Right atrium auricular region (tissue), 2 donors: ENCODE measurements at regions not wholly inside any gene's neighbourhood (a gene's known extent, or its start where the extent isn't known, plus 50 kb on each side); places are given as distances from the start of the nearest gene placed in this dataset.

Experiments
- DNase-seq: peaks from one replicate; pipeline ENCODE4 v3.0.0-alpha.2; 2019; ENCODE audit warnings: low spot score
- H3K27ac ChIP-seq, 2 donors: fragments of 200-600 bp; sonication (generic); 1 replicate in 1 of 2; 2 replicates in 1 of 2; pipeline ENCODE4 v1.5.1; 2016 to 2019
- H3K27me3 ChIP-seq, 2 donors: fragments of 200-600 bp; sonication (generic); one replicate each; pipeline versions ENCODE4 v1.5.1 to v1.6.0; 2017 to 2019
- H3K36me3 ChIP-seq: fragments of 200-600 bp; sonication (generic); one replicate; pipeline ENCODE4 v1.5.1; 2016
- H3K4me1 ChIP-seq, 2 donors: fragments of 200-600 bp; sonication (generic); one replicate each; pipeline versions ENCODE4 v1.5.1 to v1.6.0; 2017 to 2019
- H3K4me3 ChIP-seq, 2 donors: fragments of 200-600 bp; sonication (generic); 1 replicate in 1 of 2; 2 replicates in 1 of 2; pipeline ENCODE4 v1.5.1; 2017 to 2019; ENCODE audit warnings: mild to moderate bottlenecking in 1 of 2, moderate library complexity in 1 of 2
- H3K9me3 ChIP-seq, 2 donors: fragments of 200-600 bp; sonication (generic); one replicate each; pipeline ENCODE4 v1.5.1; 2019
- TF ChIP-seq, protein P1 (sequence below), 2 donors: fragments of 200-600 bp; sonication (generic); IDR thresholded peaks; one replicate each; pipeline ENCODE4 v1.5.1; 2019; ENCODE audit warnings: antibody characterized with exemption in 2 of 2

DNA sequence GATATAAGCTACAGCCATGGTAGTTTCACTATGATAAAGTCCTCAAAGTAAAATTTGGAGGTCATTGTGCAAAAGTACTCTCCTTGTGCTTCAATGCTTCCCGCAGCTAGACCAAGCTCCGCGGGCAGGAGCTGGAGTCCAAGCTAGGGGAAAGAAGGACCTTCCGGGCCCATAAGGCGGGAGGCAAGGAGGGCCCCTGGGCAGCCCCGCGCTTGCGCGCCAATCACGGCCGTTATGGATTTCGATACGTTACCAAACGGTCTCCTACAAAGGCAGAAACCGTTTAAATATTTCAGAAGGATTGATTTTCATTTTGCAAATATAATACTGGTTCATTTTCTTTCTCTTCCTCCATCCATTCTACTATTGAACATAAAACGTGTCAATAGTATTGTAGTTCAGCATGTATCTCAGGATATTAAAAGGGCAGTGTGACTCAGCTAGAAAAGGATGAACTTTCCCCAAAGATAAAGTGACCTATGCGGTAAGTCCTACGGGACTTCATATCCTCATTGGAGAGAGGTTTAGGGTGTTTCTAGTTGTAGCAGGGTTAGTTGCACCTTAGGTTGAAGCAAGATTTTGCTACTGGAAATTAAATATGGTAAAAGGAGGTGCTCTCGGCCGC lies 128.0 kb downstream of the KIF20B start:
- Histone ChIP-seq H3K4me3 (no peak overlapping the region), H3K27me3 (no peaks in the 10 kb centered on the region), H3K4me1 (no peaks in the 10 kb centered on the region), H3K36me3 (no peaks in the 10 kb centered on the region), H3K9me3 (peaks cover 0 to 11% of the 10 kb centered on the region in 2 donors), H3K27ac (no peak overlapping the region)
- TF ChIP-seq, protein P1, sequence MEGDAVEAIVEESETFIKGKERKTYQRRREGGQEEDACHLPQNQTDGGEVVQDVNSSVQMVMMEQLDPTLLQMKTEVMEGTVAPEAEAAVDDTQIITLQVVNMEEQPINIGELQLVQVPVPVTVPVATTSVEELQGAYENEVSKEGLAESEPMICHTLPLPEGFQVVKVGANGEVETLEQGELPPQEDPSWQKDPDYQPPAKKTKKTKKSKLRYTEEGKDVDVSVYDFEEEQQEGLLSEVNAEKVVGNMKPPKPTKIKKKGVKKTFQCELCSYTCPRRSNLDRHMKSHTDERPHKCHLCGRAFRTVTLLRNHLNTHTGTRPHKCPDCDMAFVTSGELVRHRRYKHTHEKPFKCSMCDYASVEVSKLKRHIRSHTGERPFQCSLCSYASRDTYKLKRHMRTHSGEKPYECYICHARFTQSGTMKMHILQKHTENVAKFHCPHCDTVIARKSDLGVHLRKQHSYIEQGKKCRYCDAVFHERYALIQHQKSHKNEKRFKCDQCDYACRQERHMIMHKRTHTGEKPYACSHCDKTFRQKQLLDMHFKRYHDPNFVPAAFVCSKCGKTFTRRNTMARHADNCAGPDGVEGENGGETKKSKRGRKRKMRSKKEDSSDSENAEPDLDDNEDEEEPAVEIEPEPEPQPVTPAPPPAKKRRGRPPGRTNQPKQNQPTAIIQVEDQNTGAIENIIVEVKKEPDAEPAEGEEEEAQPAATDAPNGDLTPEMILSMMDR (IDR thresholded peaks at IDR 0.05): no peak
- DNase-seq: no peak

GRCh38 chr10:89829887-89830269 lies 128.5 kb downstream of the KIF20B start:
- Histone ChIP-seq H3K4me1 (no peaks in the 10 kb centered on the region), H3K27ac (no peak overlapping the region), H3K4me3 (no peak overlapping the region), H3K9me3 (peaks cover 0 to 11% of the 10 kb centered on the region in 2 donors), H3K27me3 (no peaks in the 10 kb centered on the region), H3K36me3 (no peaks in the 10 kb centered on the region)
- DNase-seq: no peak
- TF ChIP-seq, protein P1 (IDR thresholded peaks at IDR 0.05): no peak

- H3K27ac ChIP-seq: no peak overlapping the region
- H3K9me3 ChIP-seq: peaks cover 0 to 11% of the 10 kb centered on the region in 2 donors
- H3K4me1 ChIP-seq: no peaks in the 10 kb centered on the region
- no peak overlapping the region for H3K4me3 ChIP-seq
- DNase-seq: no peak
- no peaks in the 10 kb centered on the region for H3K27me3 ChIP-seq
- no peaks in the 10 kb centered on the region for H3K36me3 ChIP-seq
- TF ChIP-seq, protein P1 (IDR thresholded peaks at IDR 0.05): no peak
These were observed 129.2 kb downstream of the KIF20B start for GRCh38 chr10:89830624-89831023.

DNA sequence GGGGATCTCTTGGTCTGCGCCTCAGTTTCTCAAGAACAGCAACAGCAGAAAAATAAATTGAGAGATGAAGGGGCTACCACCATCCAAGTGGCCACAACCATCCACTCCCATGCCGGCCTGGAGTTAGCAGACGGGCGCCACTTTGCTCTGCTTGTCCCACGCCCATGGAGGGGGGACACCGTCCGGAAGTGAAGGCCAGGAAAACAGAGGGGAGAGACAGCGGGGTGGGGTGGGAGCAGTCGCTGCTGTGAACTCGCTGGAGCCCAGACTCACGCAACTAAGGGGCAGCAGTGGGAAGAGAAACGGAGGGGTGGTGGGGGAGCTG lies 135.4 kb downstream of the KIF20B start:
- Histone ChIP-seq H3K27ac (no peak overlapping the region), H3K9me3 (peaks cover 0 to 11% of the 10 kb centered on the region in 2 donors), H3K27me3 (no peaks in the 10 kb centered on the region), H3K4me3 (peak overlapping the region; percentile 39 to 54), H3K36me3 (no peaks in the 10 kb centered on the region), H3K4me1 (peaks cover 0 to 13% of the 10 kb centered on the region in 2 donors)
- DNase-seq: no peak
- TF ChIP-seq, protein P1 (IDR thresholded peaks at IDR 0.05): no peak

GRCh38 chr10:89837165-89838043 lies 136.0 kb downstream of the KIF20B start:
- Histone ChIP-seq H3K9me3 (peaks cover 0 to 9% of the 10 kb centered on the region in 2 donors), H3K4me3 (peak overlapping the region; percentile 39 to 54), H3K4me1 (peaks cover 0 to 13% of the 10 kb centered on the region in 2 donors), H3K27me3 (no peaks in the 10 kb centered on the region), H3K27ac (peak overlapping the region in 1 of 2 donors; percentile 29), H3K36me3 (no peaks in the 10 kb centered on the region)
- TF ChIP-seq, protein P1 (IDR thresholded peaks at IDR 0.05): no peak
- no peak for DNase-seq
